Colonic mucosa (tissue), 4 donors: ENCODE measurements at regions not wholly inside any gene's neighbourhood (a gene's known extent, or its start where the extent isn't known, plus 50 kb on each side); places are given as distances from the start of the nearest gene placed in this dataset.

Source experiments
- DNase-seq: peaks from one replicate; pipeline ENCODE4 v3.0.0-alpha.2; 2020
- H3K27ac ChIP-seq: fragments of 200-600 bp; one replicate; pipeline ENCODE4 v1.8.0; 2021
- H3K27me3 ChIP-seq: fragments of 200-600 bp; one replicate; pipeline ENCODE4 v1.8.0; 2021
- H3K36me3 ChIP-seq: fragments of 200-600 bp; one replicate; pipeline ENCODE4 v1.8.0; 2021
- H3K4me1 ChIP-seq: fragments of 200-600 bp; one replicate; pipeline ENCODE4 v1.8.0; 2021; ENCODE audit warnings: mild to moderate bottlenecking
- H3K4me3 ChIP-seq: fragments of 200-600 bp; one replicate; pipeline ENCODE4 v1.8.0; 2021
- H3K9ac ChIP-seq, 2 donors: one replicate each; pipeline ENCODE4 v1.7.0; 2013; ENCODE audit warnings: control low read depth in 2 of 2, low read depth in 2 of 2, low read length in 2 of 2
- H3K9me3 ChIP-seq: fragments of 200-600 bp; one replicate; pipeline ENCODE4 v1.8.0; 2021
- intact Hi-C: fragments of 100-400 bp; cut with DNase I; formaldehyde crosslinking; loops from one replicate; pipeline ENCODE4 v1.14.1; 2022
- TF ChIP-seq, protein P1 (sequence below): fragments of 200-600 bp; IDR thresholded peaks from one replicate; pipeline ENCODE4 v1.8.0; 2022; ENCODE audit warnings: antibody characterized with exemption, mild to moderate bottlenecking
- donor health status: healthy.
- donor health status: DM: no; HTN: no; CAD: no.
- donor health status: DM: no; HTN: no; CAD: no.

DNA sequence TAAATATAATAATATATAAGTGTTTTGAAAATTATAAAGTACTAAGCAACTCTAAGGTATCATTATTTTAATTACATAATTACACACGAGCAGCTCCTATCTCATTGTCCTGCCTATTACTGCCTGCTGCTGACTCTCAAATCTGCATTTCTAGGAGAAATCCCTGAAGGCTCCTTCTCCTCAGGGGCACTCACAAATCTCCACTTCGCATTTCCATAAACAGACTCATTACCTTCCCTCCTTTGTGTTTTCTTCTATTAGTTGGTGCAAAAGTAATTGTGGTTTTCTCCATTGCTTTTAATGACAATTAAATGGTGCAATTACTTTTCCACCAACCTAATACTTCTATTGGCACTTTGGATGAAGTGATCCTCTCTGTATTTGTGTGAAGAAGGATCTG lies 135.0 kb upstream of the HNMT start:
- H3K4me1 ChIP-seq, result no peaks in the 10 kb centered on the region
- H3K9ac ChIP-seq, result no peak overlapping the region

DNA sequence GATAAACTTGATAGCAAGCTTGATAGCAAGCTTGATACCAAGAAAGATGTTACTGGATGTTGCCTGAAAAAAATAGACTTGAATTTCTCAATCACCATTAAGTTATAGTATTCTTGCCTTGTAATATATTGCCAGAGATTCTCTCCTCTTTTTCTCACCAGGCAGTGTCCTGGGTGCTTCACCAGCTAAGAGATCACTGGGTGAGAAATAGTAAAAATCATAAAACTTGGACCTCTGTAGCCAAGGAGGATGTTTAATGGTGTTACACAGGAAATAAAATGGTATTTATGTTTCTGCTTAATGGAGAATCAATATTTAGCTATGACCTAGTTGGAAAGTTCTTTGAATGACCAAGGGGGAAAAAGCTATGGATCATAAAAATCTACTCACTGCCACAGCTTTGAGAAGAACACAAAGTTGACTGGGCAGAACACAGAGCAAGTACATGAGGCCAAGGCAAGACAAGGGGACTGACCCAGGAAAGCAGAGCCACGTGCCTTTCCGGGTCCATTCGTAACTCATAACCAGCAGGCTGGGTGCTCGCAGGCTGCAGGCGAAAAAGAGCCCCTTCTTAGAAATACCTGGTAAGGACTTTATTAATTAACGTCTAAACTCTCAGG lies 129.4 kb upstream of the HNMT start:
- Histone ChIP-seq H3K36me3 (no peaks in the 10 kb centered on the region), H3K27ac (no peak overlapping the region), H3K9ac (no peak overlapping the region), H3K9me3 (no peaks in the 10 kb centered on the region), H3K27me3 (no peaks in the 10 kb centered on the region), H3K4me3 (no peak overlapping the region), H3K4me1 (no peaks in the 10 kb centered on the region)
- TF ChIP-seq, protein P1, sequence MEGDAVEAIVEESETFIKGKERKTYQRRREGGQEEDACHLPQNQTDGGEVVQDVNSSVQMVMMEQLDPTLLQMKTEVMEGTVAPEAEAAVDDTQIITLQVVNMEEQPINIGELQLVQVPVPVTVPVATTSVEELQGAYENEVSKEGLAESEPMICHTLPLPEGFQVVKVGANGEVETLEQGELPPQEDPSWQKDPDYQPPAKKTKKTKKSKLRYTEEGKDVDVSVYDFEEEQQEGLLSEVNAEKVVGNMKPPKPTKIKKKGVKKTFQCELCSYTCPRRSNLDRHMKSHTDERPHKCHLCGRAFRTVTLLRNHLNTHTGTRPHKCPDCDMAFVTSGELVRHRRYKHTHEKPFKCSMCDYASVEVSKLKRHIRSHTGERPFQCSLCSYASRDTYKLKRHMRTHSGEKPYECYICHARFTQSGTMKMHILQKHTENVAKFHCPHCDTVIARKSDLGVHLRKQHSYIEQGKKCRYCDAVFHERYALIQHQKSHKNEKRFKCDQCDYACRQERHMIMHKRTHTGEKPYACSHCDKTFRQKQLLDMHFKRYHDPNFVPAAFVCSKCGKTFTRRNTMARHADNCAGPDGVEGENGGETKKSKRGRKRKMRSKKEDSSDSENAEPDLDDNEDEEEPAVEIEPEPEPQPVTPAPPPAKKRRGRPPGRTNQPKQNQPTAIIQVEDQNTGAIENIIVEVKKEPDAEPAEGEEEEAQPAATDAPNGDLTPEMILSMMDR, result no peak
- no peak for DNase-seq
- intact Hi-C loops, result loop anchor here (5.0 kb wide), 1 partner anchor 368 kb away; no protein-coding TSS in a partner anchor

More for the DNA sequence above, 135.0 kb upstream of the HNMT start:
- intact Hi-C loops, result no loop called here
- H3K27me3 ChIP-seq, result no peaks in the 10 kb centered on the region
- H3K36me3 ChIP-seq, result no peaks in the 10 kb centered on the region
- H3K9me3 ChIP-seq, result no peaks in the 10 kb centered on the region
- H3K27ac ChIP-seq, result no peak overlapping the region
- DNase-seq, result no peak
- TF ChIP-seq, protein P1, result no peak
- no peak overlapping the region for H3K4me3 ChIP-seq

DNA sequence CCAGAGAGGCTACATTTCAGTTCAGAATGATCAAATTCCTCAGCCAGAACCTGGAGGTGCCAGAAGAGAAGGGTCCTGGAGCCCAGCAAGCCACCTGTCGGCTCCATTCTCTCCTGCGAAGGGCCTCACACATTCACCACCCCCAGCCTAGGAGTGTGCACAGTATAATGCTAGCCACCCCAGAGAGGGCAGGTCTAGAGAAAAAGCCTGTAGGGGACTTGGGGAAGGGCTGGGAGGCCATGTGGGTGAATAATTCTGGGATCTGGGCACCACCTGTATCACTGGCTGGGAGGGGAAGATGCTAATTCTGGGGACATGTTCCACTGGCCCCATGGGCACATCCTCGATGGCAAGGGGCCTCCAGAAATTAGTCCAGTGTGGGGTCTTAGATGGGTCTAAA lies 127.6 kb upstream of the HNMT start:
- H3K9me3 ChIP-seq, result no peaks in the 10 kb centered on the region
- no peaks in the 10 kb centered on the region for H3K27me3 ChIP-seq
- H3K36me3 ChIP-seq, result no peaks in the 10 kb centered on the region
- H3K9ac ChIP-seq, result no peak overlapping the region
- TF ChIP-seq, protein P1, result no peak
- no peaks in the 10 kb centered on the region for H3K4me1 ChIP-seq
- intact Hi-C loops, result loop anchor here (5.0 kb wide), 1 partner anchor 369 kb away; no protein-coding TSS in a partner anchor
- DNase-seq, result no peak
- no peak overlapping the region for H3K4me3 ChIP-seq
- H3K27ac ChIP-seq, result no peak overlapping the region

DNA sequence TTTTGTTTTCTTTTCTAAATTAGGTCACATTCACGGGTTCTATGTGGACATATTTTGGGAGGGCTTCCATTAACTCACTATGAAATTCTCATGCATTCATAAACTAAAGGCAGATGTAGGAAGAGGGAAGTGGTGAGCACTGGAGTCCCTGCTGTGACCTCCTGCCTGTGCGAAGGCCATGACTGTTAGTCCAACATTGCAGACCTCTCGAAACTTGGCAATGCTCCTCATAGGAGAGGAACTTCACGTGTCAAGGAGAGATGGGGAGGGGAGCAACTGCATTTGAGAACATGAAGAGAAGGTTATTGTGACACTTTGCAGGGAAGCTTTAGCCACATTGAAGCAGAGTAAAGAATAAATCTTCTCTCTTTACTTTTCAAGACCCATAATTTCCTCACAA lies 126.4 kb upstream of the HNMT start:
- intact Hi-C loops, result loop anchor here (5.0 kb wide), 1 partner anchor 371 kb away; no protein-coding TSS in a partner anchor
- Histone ChIP-seq H3K27me3 (no peaks in the 10 kb centered on the region), H3K4me1 (no peaks in the 10 kb centered on the region), H3K9ac (no peak overlapping the region), H3K36me3 (no peaks in the 10 kb centered on the region), H3K9me3 (no peaks in the 10 kb centered on the region), H3K4me3 (no peak overlapping the region), H3K27ac (no peak overlapping the region)
- no peak for DNase-seq
- TF ChIP-seq, protein P1, result no peak

DNA sequence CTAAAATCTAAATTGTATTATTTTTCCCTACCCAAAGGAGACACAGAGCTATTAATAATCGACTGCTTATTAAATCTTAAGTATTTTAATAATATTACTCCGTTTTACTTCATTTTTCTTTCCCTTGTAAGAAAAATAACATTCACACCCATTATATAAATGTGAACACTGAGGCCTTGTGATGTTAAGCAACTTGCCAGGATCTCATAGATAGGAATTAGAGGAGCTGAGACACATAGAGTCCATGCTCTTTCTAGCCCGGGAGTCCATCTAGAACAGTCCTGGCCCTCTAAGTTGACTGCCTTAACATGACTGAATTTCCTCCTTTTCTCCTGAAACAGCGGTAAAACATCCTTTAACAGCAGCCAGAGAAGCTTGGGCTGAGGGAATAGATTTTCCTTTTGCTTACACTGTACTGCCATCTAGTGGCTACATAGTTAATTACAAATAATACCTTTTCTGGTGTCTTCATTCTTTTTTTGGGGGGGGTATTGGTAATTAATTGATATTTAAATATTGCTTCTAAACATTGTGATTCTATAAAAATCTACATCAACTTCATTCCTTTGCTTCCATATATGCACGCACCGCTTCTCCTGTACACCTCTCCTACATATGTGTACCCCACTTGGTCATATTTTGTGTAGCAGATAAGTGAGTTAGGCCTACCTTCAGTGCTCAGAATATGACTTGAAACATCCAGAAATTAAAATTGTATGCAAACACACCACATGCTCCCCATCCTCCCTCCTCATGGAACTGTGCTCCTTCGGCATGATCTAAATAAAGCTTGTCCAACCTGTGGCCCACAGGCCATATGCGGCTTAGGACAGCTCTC lies 125.8 kb upstream of the HNMT start:
- TF ChIP-seq, protein P1, result peak; percentile 55
- no peak overlapping the region for H3K9ac ChIP-seq
- H3K4me1 ChIP-seq, result no peaks in the 10 kb centered on the region
- no peaks in the 10 kb centered on the region for H3K27me3 ChIP-seq
- H3K27ac ChIP-seq, result no peak overlapping the region
- no peaks in the 10 kb centered on the region for H3K9me3 ChIP-seq
- no peaks in the 10 kb centered on the region for H3K36me3 ChIP-seq
- H3K4me3 ChIP-seq, result no peak overlapping the region
- no peak for DNase-seq
- intact Hi-C loops, result loop anchor here (5.0 kb wide), 1 partner anchor 371 kb away; no protein-coding TSS in a partner anchor
